Epithelial cell of prostate (primary cell): ENCODE measurements at regions not wholly inside any gene's neighbourhood (a gene's known extent, or its start where the extent isn't known, plus 50 kb on each side); places are given as distances from the start of the nearest gene placed in this dataset.
"Not testable (repeated sequence)": the region's sequence is repeated elsewhere in the genome, so short reads cannot be mapped to it uniquely, and the experiment has no call there.

ENCODE experiments used
- DNase-seq: peaks from one replicate; pipeline ENCODE4 v3.0.0-alpha.2; 2011; ENCODE audit warnings: low read depth, low spot score
- H3K27ac ChIP-seq: fragments of 450-650 bp; 2 replicates; pipeline ENCODE4 v1.5.1; 2017; ENCODE audit warnings: mild to moderate bottlenecking

DNA sequence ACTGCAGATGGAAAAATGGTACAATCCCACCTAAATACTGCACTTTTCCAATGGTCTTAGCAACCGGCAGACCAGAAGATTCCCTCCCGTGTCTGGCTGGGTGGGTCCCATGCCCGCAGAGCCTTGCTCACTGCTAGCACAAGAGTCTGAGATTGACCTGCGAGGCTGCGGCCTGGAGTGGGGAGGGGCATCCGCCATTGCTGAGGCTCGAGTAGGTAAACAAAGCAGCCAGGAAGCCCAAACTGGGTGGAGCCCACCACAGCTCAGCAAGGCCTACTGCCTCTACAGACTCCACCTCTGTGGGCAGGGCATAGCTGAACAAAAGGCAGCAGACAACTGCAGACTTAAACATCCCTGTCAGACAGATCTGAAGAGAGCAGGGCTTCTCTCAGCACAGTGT, 221.6 kb upstream of the CTNND2 start:
- no peak overlapping the region for H3K27ac ChIP-seq
- no peak for DNase-seq

DNA sequence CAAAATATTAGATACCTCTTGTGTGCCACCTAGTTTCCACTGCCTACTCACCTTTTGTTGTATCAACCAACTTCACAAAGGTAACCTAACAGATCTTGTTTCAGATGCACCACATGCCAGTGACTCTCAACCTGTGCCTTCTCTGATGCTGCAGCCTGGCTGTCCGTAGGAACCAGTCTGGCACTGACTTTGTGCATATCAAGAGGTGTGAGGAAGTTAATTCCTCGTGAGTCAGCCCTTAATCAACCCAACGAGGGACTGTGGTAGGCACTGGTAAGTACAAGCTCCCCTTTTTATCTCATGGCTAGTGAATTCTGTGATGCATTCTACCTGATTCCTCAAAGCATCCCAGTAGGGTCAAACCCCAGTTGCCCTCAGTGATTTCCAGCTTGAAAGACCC, 215.4 kb upstream of the CTNND2 start:
- no peak overlapping the region for H3K27ac ChIP-seq
- DNase-seq, result no peak

GRCh38 chr5:12114075-12114474, 209.8 kb upstream of the CTNND2 start:
- DNase-seq, result no peak
- H3K27ac ChIP-seq, result no peak overlapping the region

GRCh38 chr5:12113062-12113461, 208.8 kb upstream of the CTNND2 start:
- H3K27ac ChIP-seq, result no peak overlapping the region
- DNase-seq, result no peak

DNA sequence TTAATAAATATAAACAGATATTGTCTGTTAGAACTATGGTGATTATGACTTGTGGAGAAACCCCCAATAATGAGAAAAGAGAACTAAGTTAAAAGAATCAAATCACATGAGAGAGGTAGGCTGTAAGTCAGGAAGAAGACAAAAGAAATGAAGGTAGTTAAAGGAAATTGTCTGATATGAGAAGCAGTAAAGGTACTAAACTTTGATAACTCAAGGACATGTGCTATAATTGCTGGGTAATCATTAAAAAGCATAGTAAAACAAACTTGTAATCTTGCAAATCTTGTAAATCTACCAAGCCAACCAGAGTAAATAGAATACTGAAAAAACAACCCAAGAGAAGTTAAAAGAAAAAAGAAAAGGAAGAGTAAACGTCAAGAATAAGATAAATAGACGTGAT, 207.0 kb upstream of the CTNND2 start:
- H3K27ac ChIP-seq, result no peak overlapping the region
- DNase-seq, result no peak

- H3K27ac ChIP-seq, result no peak overlapping the region
Observed at GRCh38 chr5:12110629-12111028, 206.4 kb upstream of the CTNND2 start.

DNA sequence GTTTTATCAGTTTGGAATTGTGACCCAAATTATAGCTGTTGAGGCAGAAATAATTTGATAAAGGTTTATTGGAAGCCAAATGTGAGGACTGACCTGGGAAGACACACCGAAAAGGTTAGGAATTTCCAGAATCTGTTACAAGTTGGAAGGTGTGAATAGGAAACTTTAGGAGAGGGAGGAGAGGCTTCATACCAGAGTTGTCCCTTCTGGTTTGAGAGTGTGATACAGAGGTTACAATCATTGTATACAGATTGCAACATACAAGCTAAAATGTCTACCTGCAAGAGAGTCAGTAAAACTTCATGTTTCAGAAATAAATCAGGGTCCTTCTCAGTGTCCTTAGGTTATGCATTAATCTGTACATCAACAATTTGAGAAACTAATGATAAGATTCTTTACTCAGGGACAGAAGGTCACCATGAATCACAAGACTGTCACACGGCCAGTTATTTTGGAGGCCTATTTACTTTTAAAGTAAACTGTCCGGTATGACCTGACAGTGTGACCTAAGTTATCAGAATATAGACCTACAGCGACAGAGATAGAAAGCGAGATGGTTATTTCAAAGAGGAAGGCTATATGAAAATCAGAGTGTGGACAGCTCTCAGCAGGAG, 204.9 kb upstream of the CTNND2 start:
- no peak for DNase-seq
- no peak overlapping the region for H3K27ac ChIP-seq

More at GRCh38 chr5:12110629-12111028, 206.4 kb upstream of the CTNND2 start:
- DNase-seq, result no peak

DNA sequence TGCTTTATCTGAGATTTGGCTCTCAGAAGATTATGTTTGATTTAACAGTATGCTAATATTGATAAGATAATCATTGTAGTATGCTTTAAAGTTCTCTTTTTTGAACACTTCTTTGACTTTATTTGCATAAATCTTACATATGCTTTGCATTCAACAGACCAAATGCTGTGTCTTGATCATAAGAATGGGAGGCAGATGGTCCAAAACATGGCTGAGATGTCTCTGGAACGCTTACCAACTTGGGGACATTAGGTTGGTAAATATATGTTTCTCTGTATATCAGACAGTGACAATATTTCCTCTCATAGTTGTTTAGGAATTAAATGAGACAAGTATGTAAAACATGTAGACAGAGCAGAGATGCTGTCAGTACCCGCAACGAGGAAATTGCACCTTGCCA, 197.9 kb upstream of the CTNND2 start:
- H3K27ac ChIP-seq, result no peak overlapping the region
- DNase-seq, result no peak

DNA sequence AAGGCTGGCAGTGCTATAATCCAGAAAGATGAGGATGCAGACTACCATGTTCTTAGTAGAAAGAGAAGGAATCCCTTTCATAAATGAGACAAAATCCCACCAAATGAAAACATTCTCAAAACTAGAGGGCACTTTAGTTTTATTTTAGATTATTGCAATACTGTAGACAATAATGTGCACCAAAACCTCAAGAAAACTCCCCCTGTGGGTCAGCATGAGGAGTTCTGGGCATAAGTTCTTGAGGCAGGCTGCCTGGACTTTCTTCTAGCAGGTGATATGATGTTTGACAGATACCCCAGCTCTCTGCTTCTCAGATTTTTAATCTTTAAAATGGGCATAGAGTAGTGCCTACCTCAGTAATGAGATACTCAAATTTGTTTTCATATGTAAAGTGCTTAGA, 196.3 kb upstream of the CTNND2 start:
- H3K27ac ChIP-seq, result no peak overlapping the region
- DNase-seq, result no peak

GRCh38 chr5:12099296-12099695, 195.1 kb upstream of the CTNND2 start:
- no peak overlapping the region for H3K27ac ChIP-seq
- DNase-seq, result no peak

DNA sequence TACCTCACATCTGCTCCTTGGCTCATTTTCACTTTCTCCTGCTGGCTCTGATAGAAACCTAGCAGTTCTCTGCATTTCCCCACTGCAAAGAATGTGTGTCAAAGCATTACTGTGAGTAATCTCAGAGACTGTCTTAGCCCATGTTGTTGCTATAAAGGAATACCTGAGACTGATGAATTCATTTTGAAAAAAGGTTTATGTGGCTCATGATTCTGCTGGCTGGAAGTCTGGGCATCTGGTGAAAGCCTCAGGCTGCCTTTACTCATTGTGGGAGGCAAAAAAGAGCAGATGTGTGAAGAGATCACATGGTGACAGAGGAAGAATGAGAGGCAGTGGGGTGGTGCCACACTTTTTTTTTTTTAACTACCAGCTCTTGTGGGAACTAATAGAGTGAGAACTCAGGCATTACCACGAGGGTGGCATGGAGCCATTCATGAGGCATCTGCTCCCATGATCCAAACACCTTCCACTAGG, 191.6 kb upstream of the CTNND2 start:
- H3K27ac ChIP-seq, result no peak overlapping the region
- DNase-seq, result no peak

DNA sequence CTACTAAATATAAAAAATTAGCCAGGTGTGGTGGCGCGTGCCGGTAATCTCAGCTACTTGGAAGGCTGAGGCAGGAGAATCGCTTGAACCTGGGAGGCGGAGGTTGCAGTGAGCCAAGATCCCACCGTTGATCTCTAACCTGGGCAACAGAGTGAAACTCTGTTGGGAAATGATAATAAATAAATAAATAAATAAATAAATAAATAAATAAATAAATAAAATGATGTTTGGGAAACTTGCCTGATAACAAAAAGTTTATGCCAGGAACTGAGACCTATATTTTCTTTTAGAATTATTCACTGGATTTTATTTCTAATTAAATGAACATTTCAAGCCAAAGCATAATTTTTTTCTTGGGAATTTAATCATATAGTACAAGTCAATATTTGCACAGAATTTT, 189.3 kb upstream of the CTNND2 start:
- DNase-seq, result no peak
- no peak overlapping the region for H3K27ac ChIP-seq

DNA sequence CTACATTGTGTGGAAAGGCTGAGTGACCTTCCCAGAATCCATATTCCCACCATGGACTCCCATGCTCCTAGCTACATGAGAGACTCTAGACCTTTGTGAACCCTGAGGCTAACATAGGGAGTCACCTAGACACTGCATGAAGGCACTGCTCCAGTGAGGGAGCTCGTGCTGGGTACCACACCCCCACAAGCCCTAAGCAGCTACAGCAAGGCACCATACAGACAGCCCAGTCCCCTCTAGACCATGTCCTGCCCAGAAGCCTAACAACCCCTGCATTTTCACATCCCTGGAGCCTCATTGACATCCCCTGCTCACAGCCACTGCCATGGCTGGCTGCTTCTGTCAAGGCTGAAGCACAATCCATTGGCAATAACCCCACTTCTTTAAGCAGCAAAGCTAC, 176.5 kb upstream of the CTNND2 start:
- DNase-seq, result no peak
- no peak overlapping the region for H3K27ac ChIP-seq

- H3K27ac ChIP-seq, DNase-seq: not testable (repeated sequence)
Observed at GRCh38 chr5:12078286-12078685, 174.0 kb upstream of the CTNND2 start.

DNA sequence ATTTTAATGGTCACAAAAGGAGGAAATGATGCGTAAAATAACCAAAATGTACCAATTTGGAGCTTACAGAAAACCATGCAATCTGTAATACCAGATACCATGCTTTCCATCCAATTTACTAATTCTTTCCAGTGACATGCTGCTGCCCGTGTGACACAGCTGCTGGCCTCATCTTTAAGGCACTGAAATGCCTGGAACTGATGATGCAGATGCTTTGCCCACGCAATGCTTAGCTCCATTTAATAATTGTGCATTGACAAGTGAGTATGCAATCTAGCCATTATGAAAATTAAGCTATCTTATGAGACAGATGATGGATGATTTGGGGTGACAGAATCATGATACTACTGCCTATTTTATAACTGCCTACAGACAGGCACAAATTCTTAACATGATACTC, 169.2 kb upstream of the CTNND2 start:
- no peak overlapping the region for H3K27ac ChIP-seq
- no peak for DNase-seq

- no peak overlapping the region for H3K27ac ChIP-seq
- DNase-seq, result no peak
Observed at GRCh38 chr5:12072441-12072840, 168.2 kb upstream of the CTNND2 start.

- DNase-seq, result no peak
- no peak overlapping the region for H3K27ac ChIP-seq
Observed at GRCh38 chr5:12071455-12071854, 167.2 kb upstream of the CTNND2 start.

DNA sequence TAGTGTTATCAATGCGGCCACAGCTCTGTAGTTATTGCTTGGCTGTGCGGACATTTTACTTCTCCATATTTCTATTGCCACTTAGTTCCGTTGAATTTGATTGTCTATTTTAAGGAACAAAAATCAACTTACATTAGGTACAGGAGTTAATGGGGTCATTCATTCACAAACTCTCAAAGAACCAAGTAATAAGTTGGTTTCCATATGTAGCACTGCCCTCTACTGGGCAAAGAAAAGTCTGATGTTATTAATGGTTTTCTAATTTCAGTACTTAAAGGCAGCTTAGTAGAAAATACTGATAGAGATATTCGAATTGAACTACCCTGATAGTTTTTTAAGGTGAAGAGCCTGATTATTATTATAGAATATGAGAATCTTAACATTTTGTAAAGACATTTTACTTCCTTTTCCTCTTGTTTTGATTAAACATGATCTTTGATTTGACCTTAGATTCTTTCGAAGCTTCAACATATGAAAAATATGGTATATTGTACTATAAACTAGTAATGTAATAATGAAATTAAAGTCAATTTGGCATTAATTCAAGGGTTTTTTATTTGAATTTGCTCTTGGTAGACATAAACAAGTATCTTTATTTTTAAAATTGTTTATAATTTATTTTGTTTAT, 119.5 kb upstream of the CTNND2 start:
- H3K27ac ChIP-seq, result no peak overlapping the region
- no peak for DNase-seq

- no peak overlapping the region for H3K27ac ChIP-seq
- no peak for DNase-seq
Observed at GRCh38 chr5:12022444-12022843, 118.2 kb upstream of the CTNND2 start.

GRCh38 chr5:12019306-12019705, 115.1 kb upstream of the CTNND2 start:
- no peak for DNase-seq
- no peak overlapping the region for H3K27ac ChIP-seq

GRCh38 chr5:12017007-12017406, 112.8 kb upstream of the CTNND2 start:
- no peak overlapping the region for H3K27ac ChIP-seq
- DNase-seq, result no peak

GRCh38 chr5:12016159-12016746, 112.0 kb upstream of the CTNND2 start:
- H3K27ac ChIP-seq, result no peak overlapping the region
- DNase-seq, result no peak
